ENCODE measurements at regions not wholly inside any gene's neighbourhood (a gene's known extent, or its start where the extent isn't known, plus 50 kb on each side); places are given as distances from the start of the nearest gene placed in this dataset.

GRCh38 chr1:79790950-79791349, 784.4 kb upstream of the ADGRL4 start:
- H3K36me3 Mint-ChIP-seq (ENCODE audit: low read depth): peaks cover 11% of the 10 kb centered on the region
- H3K27me3 Mint-ChIP-seq (ENCODE audit: low read depth): no peaks in the 10 kb centered on the region
- TF ChIP-seq CTCF (conservative IDR thresholded peaks at IDR 0.05): no peak
- peaks cover 12% of the 10 kb centered on the region for H3K9me3 Mint-ChIP-seq
- H3K27ac Mint-ChIP-seq (ENCODE audit: unreplicated experiment): no peak overlapping the region
- no peak overlapping the region for H3K4me3 Mint-ChIP-seq
- H3K4me1 Mint-ChIP-seq: peaks cover 4% of the 10 kb centered on the region
- no peak for DNase-seq (ENCODE audit: low read depth, low spot score)

GRCh38 chr1:79787631-79788030, 781.1 kb upstream of the ADGRL4 start:
- no peak overlapping the region for H3K27ac Mint-ChIP-seq (ENCODE audit: unreplicated experiment)
- H3K36me3 Mint-ChIP-seq (ENCODE audit: low read depth): peaks cover 3% of the 10 kb centered on the region

DNA sequence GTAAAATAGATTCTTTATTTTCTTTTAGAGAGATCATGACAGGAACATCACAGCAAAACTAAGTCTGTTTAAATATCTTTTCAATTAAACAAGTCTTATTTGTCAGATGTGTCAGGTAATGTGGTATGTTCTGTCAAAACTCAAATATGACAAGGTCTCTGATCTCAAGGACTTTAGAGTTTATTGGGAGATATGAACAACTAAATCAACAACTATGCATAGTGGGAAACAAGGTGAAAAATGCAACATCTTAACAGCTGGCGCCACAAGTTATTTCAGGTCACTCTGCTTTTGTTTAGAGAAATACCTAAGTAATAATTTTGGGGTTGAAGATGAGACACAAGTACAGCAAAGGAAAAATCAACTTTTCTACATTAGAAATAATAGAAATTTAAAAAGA, 779.4 kb upstream of the ADGRL4 start:
- Mint-ChIP-seq H3K9me3 (no peaks in the 10 kb centered on the region), H3K4me3 (no peak overlapping the region), H3K27me3 (ENCODE audit: low read depth) (no peaks in the 10 kb centered on the region), H3K27ac (ENCODE audit: unreplicated experiment) (no peak overlapping the region), H3K4me1 (peaks cover 22% of the 10 kb centered on the region), H3K36me3 (ENCODE audit: low read depth) (peaks cover 3% of the 10 kb centered on the region)
- no peak for TF ChIP-seq CTCF (conservative IDR thresholded peaks at IDR 0.05)
- no peak for DNase-seq (ENCODE audit: low read depth, low spot score)

More at GRCh38 chr1:79787631-79788030, 781.1 kb upstream of the ADGRL4 start:
- H3K9me3 Mint-ChIP-seq: peaks cover 4% of the 10 kb centered on the region
- no peak for TF ChIP-seq CTCF (conservative IDR thresholded peaks at IDR 0.05)
- H3K27me3 Mint-ChIP-seq (ENCODE audit: low read depth): no peaks in the 10 kb centered on the region
- H3K4me1 Mint-ChIP-seq: peaks cover 22% of the 10 kb centered on the region
- H3K4me3 Mint-ChIP-seq: no peak overlapping the region
- no peak for DNase-seq (ENCODE audit: low read depth, low spot score)

GRCh38 chr1:79785561-79785960, 779.0 kb upstream of the ADGRL4 start:
- H3K27ac Mint-ChIP-seq (ENCODE audit: unreplicated experiment): no peak overlapping the region
- H3K4me1 Mint-ChIP-seq: peaks cover 22% of the 10 kb centered on the region
- no peaks in the 10 kb centered on the region for H3K27me3 Mint-ChIP-seq (ENCODE audit: low read depth)
- DNase-seq (ENCODE audit: low read depth, low spot score): no peak
- H3K36me3 Mint-ChIP-seq (ENCODE audit: low read depth): peaks cover 3% of the 10 kb centered on the region
- no peaks in the 10 kb centered on the region for H3K9me3 Mint-ChIP-seq
- TF ChIP-seq CTCF (conservative IDR thresholded peaks at IDR 0.05): no peak
- no peak overlapping the region for H3K4me3 Mint-ChIP-seq

GRCh38 chr1:79781261-79781660, 774.7 kb upstream of the ADGRL4 start:
- no peak for TF ChIP-seq CTCF (conservative IDR thresholded peaks at IDR 0.05)
- Mint-ChIP-seq H3K27me3 (ENCODE audit: low read depth) (no peaks in the 10 kb centered on the region), H3K9me3 (peaks cover 4% of the 10 kb centered on the region), H3K27ac (ENCODE audit: unreplicated experiment) (no peak overlapping the region), H3K36me3 (ENCODE audit: low read depth) (peaks cover 3% of the 10 kb centered on the region), H3K4me3 (no peak overlapping the region), H3K4me1 (peaks cover 21% of the 10 kb centered on the region)
- DNase-seq (ENCODE audit: low read depth, low spot score): no peak
